NCI-H146 treated with DMSO at 0.1 percent for 48 hours (cell line): ENCODE measurements at regions not wholly inside any gene's neighbourhood (a gene's known extent, or its start where the extent isn't known, plus 50 kb on each side); places are given as distances from the start of the nearest gene placed in this dataset.
A peak's percentile ranks its signal among the peaks of the same experiment; 100 is the strongest.
"Not testable (repeated sequence)": the region's sequence is repeated elsewhere in the genome, so short reads cannot be mapped to it uniquely, and the experiment has no call there.

ENCODE experiments used
- DNase-seq: peaks from one replicate; lab custom pipeline; 2025; ENCODE audit not compliant: unreplicated experiment; lab: John Stamatoyannopoulos, UW

GRCh38 chr14:27849193-27849592 is 917.4 kb upstream of the FOXG1 start:
- not testable (repeated sequence) for DNase-seq

GRCh38 chr14:27862684-27863083 is 903.9 kb upstream of the FOXG1 start:
- DNase-seq, result no peak

- DNase-seq, result no peak
Observed at GRCh38 chr14:27863166-27863565, 903.4 kb upstream of the FOXG1 start.

GRCh38 chr14:27881063-27881462 is 885.5 kb upstream of the FOXG1 start:
- no peak for DNase-seq

- no peak for DNase-seq
Observed at GRCh38 chr14:27881646-27882045, 884.9 kb upstream of the FOXG1 start.

- no peak for DNase-seq
Observed at GRCh38 chr14:27886256-27886655, 880.3 kb upstream of the FOXG1 start.

GRCh38 chr14:27890259-27890658 is 876.3 kb upstream of the FOXG1 start:
- DNase-seq, result no peak

- not testable (repeated sequence) for DNase-seq
Observed at GRCh38 chr14:27908484-27908883, 858.1 kb upstream of the FOXG1 start.

- no peak for DNase-seq
Observed at GRCh38 chr14:27916326-27916725, 850.3 kb upstream of the FOXG1 start.

GRCh38 chr14:27917896-27918295 is 848.7 kb upstream of the FOXG1 start:
- no peak for DNase-seq

GRCh38 chr14:27927519-27927918 is 839.1 kb upstream of the FOXG1 start:
- DNase-seq, result no peak

- DNase-seq, result peak; percentile 98
Observed at GRCh38 chr14:27929797-27930347, 836.7 kb upstream of the FOXG1 start.

GRCh38 chr14:27938392-27938791 is 828.2 kb upstream of the FOXG1 start:
- no peak for DNase-seq

- no peak for DNase-seq
Observed at GRCh38 chr14:27945512-27945911, 821.1 kb upstream of the FOXG1 start.

- no peak for DNase-seq
Observed at GRCh38 chr14:27958757-27959156, 807.8 kb upstream of the FOXG1 start.

GRCh38 chr14:27995691-27996090 is 770.9 kb upstream of the FOXG1 start:
- DNase-seq, result peak; percentile 95

GRCh38 chr14:28001002-28001401 is 765.6 kb upstream of the FOXG1 start:
- no peak for DNase-seq

- no peak for DNase-seq
Observed at GRCh38 chr14:28012629-28013415, 753.8 kb upstream of the FOXG1 start.

GRCh38 chr14:28020112-28020511 is 746.5 kb upstream of the FOXG1 start:
- no peak for DNase-seq

GRCh38 chr14:28023853-28024252 is 742.7 kb upstream of the FOXG1 start:
- no peak for DNase-seq

- DNase-seq, result no peak
Observed at GRCh38 chr14:28052251-28052650, 714.3 kb upstream of the FOXG1 start.

GRCh38 chr14:28055008-28055407 is 711.6 kb upstream of the FOXG1 start:
- DNase-seq, result no peak
